Esophagus mucosa (tissue), 1 donor: ENCODE measurements at regions not wholly inside any gene's neighbourhood (a gene's known extent, or its start where the extent isn't known, plus 50 kb on each side); places are given as distances from the start of the nearest gene placed in this dataset.
"Not testable (repeated sequence)": the region's sequence is repeated elsewhere in the genome, so short reads cannot be mapped to it uniquely, and the experiment has no call there.

Experiments used
- ATAC-seq: fragments of 200-7000 bp; cut with Tn5 transposase; one replicate; pipeline ENCODE4 v1.9.1; 2020
- donor health status: DM: yes; HTN: yes; CAD: no.

DNA sequence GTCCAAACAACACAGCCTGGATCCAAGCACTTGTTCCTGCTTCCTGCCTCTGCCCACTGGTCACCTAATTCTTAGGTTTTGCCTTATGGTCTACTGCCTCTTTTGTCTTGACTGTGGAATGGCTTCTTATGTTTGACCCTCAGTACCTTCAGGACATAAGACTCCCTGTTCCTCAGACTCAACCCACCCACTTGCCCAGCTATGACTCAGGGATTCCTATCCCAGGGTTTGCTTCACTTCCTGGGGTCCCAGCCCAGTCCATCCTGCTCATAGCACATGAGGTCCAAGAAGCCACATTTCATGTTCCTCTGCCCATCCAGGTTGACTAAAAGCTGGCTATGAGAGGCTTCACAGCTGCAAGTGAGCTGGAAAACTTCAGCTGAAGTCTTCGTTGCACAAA is 320.9 kb upstream of the CDH5 start:
- no peak for ATAC-seq

DNA sequence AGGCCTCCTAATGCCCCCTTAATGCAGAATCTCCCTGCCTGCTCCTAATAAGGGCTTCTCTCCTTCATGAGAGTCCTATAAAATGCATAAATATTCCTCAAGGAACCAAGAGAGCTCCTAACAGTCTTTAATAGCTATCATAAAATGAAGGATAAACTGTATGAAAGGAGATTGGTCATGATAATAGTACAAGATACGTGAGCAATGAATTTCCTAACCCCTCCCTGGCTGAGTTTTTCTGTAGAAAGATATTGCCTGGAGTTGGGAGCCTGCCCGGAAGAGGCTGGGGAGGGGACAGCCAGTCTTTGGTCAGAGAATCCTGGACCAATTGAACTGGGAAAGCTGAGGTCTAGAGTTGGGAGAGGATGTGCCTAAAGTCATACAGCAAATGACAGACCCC is 321.9 kb upstream of the CDH5 start:
- no peak for ATAC-seq

DNA sequence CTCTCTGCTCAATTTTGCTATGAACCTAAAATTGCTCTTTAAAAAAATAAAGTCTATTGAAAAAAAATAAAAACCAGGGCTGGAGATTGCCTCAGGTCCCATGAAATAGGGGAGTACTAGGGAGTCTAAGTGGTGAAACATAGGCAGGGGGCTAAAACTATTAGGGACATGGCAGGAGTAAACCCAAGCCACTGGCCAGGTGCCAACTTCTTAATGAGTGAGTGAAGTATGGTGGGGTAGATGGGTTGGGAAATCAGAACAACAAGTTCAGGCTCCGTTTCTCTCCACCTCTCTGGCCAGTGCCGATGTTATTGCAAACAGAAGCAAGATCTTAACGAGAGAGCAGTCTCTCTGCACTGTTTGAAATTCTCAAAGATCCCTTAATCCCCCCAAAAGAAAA is 322.4 kb upstream of the CDH5 start:
- no peak for ATAC-seq

DNA sequence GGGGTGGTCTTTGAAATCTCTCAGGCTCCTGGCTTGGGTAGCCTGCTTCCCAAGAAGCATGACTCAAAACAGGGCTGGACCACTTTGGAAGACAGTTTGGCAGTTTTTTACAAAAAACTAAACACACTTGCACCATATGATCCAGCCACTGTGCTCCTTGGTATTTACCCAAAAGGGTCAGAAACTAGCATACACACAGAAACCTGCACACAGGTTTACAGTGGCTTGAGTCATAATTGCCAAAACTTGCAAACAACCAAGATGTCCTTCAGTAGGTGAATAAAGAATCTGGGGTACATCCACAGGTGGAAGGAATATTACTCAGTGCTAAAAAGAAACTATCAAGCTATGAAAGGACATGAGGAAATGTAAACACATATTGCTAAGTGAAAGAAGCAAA is 323.2 kb upstream of the CDH5 start:
- ATAC-seq: no peak

DNA sequence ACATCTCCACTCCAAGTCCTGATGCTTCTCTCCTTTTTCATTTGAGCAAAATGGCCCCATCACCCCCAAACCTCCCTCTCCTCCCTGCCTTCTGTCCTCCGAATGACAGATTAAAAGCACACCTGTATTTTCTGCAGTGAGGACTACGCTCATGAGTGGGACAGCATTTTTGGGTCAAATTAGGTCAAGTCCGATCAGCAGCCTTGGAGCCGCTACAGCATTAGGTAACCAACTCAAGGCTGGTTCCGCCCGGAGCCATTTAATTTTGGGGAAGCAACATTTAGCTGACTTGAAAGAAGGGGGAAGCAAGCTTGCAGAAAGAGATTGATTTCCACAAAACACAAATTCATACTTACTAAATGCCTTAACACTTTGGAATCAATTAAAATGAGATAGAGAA is 324.1 kb upstream of the CDH5 start:
- no peak for ATAC-seq

DNA sequence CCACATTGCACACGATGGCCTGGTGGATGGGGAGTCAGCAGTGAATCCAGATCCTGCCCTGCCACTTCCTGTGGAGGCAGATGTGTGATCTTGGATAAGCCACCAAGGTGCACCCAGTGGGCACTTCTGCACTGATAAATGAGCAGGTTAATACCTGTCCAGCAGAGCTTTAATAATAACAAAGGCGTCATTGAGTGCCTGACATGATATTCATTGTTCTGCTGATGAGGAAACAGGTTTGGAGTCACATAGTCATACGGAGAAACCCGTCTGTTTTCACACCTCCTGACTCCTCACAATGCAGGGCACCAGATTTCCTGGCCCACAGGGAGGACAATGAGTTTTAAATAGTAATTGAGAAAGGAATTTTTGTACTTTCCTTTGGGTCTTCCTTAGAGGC is 324.6 kb upstream of the CDH5 start:
- ATAC-seq: peak; percentile 89

DNA sequence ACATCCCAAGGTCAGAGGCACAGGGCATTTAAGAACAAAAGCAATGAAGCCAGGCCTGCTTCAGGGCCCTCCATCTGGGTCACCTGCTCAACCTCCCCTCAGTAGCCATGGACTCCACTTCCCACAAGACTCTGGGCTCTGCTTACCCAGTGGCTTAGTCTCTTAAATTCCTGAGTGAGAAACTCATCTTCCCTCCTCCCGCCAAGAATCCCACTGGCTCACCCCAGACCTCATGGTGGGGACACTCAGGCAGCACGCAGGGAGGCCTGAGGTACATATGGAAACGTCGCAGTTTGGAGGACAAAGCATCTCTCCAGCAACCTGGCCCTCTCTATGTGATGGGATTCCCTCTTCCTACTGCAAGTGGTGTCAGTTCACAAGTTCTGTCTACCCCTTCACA is 326.7 kb upstream of the CDH5 start:
- no peak for ATAC-seq

DNA sequence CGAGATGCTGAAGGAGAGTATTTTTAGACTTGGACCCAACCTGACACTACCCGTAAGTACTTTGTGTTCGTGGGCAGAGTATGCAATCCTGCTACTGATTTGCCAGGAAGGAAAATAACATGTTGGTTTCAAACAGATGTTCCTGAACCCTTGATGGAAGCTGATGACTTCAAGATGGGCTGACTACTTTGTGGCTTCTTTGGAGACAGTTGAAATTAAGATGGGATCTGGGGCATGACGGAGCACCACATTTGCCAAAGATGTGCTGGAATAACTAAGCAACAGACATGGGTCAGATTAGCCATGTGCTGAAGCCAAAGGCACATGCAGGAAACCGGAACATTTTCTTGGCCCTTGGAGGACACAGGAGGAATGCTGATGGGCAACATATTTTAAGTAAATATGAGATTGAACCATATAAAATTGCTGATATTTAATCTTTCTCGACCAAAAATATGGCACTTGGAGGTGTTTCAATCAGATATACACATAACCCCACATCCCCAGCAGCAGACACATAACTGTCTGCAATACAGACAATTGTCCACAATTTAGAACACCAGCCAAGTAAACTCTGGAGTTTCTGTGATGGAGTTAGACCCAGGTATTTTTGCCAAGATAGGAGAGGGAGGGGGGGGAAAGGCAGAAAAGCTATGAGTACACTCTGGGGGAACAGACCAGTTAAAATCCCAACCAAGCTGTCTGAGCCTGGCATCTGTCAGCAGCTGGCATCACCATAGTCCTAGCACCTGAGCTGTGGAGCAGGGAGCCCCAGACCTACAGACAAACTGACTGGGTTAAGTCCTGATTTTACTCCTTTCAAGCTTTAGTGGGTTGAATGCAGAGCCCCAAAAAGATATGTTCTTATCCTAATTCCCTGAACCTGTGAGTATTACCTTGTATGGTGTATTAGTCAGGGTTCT is 329.4 kb upstream of the CDH5 start:
- no peak for ATAC-seq

DNA sequence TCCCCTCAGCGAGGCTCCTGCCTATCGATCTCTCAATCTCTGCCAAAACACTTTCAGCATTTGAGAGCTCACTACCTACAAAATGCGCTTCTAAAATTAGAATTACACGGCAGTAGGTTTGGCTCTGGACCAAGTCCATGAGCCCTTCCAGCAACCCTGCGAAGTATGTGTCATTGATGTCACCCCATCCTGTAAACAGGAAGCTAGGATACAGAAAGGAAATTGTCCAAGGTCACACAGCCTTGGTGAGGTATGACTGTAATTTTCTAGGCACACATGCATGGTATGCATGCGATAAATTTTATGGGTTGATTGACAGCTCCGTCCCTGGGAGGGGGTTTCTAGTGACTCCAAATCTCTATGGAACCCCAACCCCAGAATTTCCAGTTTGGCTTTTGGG is 330.3 kb upstream of the CDH5 start:
- ATAC-seq: no peak

DNA sequence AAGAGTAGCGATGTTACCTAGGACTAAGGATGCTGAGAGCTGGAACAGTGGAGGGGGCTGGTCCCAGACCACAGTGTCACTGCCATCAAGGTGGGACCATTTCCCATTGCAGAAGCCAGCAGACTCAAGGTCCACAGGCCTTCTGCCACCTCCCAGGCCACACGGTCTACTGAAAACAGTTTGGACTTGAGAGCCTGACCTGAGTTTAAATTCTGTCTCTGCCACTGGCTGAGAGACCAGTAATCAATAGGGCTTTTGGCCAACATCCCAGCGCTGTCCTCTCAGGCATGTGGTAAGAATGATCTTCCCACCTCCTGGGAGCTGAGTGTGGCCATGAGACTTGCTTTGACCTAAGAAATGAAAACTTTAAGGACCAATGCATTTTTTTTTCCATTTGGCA is 331.4 kb upstream of the CDH5 start:
- no peak for ATAC-seq

DNA sequence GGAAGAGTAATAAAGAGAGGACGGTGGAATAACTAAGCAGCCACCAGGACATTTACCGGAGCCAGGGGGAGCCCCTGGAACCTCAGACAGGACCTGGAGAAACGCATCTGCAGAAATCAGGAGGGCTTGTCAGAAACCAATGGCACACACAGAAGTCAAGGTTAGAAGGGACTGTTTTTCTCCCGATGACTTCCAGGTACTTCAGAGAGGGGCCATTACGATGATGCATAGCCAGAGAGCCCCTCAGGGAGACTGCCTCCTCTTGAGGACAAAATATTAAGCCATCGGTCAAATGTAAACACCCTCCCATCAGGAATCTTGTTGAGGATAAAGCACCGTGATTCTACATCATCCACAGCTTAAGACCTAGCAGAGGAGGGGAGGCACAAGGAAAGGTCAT is 333.6 kb upstream of the CDH5 start:
- no peak for ATAC-seq

DNA sequence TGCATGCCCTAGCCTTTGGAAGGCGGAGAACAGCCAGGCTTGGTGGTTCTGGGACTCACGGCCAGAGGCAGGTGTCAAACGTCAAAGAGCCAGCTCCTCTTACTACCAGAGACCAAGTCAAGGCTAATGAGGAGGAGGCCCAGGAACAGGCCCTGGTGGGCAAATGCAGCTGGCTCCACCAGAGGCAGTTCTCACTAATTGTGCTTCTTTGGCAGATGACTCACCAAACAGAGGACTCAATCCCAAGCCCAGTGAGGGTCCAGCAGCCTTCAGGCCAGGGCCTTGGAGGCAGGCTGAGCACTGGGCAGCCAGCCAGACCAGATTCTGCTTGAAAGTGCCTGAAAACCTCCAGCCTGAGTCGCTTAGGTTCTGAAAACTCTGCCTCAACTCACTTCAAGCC is 336.5 kb upstream of the CDH5 start:
- ATAC-seq: no peak

DNA sequence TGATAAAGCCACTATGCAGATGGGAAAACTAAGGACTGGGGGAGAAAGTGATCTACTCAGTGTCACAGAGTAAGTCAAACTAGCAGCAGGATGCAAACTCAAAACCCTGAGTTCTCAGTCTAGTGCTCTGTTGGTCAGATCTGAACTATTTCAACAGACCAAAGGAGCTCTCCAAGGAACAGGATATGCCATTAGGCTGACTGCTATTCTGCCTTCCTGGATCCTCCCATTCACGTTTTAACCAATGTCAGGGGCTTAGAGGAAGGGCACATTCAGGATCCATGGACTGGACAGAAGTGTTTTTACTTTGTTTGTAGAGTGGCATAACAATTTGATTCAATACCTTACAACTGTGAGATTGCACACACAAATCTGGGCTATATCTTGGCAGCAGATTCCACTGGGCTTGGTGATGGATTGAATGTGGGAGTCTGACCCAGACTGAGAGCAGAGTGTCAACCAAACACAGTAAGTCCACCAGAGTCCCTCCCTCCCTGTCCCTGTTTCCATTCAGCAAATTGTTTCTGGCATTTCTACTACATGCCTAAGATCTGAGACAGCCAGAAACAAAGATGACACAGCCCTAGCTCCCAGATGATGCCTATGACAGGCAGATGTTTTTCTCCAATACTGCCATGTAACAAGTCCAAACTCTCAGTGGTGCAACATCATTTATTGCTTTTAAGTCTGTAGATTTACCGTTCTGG is 337.8 kb upstream of the CDH5 start:
- ATAC-seq: no peak

DNA sequence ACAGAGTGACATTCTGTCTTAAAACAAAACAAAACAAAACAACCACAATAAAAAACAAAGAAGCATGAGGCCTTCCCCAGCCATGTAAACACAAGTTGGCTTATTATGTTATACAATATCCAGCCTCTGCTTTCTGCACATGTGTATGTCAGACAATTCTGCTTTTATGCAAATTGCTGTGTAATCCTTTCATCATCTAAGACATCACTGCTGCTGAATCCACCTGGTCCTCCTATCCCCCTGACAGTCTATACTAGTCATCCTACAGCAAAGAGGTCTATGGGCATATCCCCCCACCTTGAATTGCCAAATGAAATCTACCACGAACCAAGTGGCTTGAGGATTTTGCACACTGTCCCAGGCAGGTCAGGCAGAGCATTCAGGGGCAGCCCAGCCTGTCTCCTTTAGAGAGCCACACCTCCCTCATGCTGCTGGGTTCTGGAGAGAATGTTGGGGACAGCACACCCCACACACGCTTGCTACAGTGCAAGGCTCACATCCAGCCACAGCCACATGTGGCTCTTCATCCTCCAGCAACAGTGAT is 339.6 kb upstream of the CDH5 start:
- ATAC-seq: no peak

DNA sequence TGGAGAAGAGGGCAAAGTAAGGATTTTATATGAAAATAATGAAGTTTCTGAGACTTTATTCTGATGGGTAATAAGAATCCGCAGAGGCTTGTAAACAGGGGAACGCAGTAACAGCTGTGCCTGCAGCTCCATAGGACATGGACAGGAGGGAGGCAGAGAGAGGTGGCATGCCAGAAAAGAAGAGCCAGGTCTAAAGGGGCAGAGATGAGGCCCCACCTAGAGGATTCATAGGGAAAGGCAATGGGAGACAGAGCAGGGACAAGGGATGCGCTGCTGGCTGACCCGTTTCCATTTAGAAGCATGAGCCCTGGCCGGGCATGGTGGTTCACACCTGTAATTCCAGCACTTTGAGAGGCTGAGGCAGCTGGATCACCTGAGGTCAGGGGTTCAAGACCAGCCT is 340.3 kb upstream of the CDH5 start:
- peak; percentile 42 for ATAC-seq

DNA sequence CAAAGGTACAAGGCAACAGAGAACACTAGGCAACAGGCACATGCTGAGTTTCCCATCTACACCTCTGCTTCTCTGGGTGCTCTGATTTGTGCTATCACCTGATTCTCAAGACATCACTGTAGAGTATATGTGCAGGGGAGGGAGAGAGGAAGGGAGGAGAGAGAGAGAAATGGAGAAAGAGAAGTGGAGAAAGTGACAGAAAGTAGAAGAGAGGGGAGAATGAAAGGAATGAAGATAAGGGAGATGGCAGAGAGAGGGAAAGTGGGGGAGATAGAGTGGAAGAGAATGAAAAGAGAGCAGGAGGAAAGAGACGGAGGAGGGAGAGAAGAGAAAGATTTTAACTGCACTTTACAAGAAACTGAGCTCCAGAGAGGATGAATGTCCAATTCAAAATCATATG is 340.7 kb upstream of the CDH5 start:
- ATAC-seq: no peak

DNA sequence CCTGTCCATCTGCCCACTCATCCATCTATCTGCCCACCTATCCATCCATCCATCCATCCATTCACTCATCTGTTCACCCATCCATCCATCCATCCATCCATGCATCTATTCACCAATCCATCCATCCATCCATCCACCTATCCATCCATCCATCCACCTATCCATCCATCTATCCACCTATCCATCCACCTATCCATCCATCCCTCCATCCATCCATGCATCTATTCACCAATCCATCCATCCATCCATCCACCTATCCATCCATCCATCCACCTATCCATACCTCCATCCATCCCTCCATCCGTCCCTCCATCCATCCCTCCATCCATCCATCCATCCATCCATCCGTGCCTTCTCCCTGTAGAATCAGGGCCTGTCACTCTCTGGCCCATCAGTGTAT is 341.9 kb upstream of the CDH5 start:
- not testable (repeated sequence) for ATAC-seq

DNA sequence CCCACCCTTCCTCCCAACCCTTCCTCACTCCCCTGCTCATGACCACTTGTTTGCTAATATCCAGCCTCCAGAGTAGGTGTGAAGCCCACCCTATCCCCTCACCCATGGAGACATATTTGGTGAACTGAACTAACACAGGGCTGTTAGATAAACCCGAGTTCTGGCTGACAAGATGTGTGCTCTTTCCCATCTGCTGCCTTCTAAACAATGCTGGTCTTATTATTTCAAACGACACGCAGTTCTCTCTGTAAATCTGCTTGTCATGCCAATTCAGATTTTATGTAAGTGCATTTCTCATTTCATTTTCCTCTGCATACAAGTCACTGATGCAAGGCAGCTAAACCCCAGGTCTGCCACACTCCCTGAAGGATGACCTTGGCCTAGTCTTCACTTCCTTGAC is 343.0 kb upstream of the CDH5 start:
- no peak for ATAC-seq

DNA sequence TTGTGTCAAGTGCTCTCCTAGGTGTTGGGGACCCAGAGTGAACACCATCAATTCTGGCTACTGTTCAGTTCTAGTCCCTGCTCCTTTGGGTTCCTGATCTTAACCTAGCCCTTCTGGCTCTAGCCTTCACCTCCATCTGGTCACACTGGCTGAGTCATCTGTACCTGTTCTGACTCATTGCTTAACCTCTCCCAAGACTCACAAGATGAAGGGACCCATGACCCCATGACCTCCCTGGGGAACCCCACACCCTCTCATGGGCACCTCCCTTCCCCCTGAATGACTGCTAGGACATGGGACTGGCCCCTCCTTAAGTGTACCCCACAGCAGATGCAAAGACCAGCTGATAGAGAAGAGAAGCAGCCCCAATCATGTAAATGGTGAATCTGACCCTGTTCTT is 345.8 kb upstream of the CDH5 start:
- ATAC-seq: peak; percentile 93

DNA sequence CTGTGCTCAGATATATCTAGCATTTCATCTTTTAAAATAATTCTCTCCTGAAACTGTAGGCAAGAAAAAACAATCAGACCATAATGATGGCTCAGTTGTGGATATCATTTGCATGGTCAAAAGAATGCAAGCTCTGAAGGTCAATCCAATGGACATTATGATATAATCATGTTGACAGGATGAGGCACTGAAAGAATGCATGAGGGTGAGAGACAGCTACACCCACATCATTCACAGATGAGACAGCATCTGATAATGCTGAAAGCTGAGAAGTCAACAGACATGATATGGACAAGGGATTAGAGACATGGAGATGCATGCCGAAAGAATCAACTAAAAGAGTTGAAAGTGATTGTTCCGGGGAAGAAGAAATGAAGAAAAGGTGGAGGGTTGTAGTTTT is 346.4 kb upstream of the CDH5 start:
- ATAC-seq: no peak

DNA sequence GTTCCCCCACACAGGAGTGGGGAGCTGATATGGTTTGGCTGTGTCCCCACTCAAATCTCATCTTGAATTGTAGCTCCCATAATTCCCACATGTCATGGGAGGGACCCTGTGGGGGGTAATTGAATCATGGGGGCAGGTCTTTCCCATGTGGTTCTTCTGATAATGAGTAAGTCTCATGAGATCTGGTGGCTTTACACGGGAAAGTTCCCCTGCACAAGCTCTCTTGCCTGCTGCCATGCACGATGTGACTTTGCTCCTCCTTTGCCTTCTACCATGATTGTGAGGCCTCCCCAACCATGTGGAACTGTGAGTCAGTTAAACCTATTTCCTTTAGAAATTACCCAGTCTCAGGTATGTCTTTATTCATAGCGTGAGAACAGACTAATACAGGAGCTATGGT is 347.0 kb upstream of the CDH5 start:
- not testable (repeated sequence) for ATAC-seq

DNA sequence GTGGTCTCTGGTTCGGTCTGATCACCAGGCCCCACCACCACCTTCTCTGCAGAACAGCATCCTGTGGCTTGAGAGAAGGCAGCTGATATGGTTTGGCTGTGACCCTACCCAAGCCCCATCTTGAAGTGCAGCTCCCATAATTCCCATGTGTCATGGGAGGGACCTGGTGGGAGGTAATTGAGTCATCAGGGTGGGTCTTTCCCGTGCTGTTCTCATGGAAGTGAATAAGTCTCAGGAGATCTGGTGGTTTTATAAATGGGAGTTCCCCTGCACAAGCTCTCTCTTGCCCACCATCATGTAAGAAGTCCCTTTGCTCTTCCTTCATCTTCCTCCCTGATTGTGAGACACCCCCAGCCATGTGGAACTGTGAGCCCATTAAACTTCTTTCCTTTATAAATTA is 352.3 kb upstream of the CDH5 start:
- no peak for ATAC-seq

DNA sequence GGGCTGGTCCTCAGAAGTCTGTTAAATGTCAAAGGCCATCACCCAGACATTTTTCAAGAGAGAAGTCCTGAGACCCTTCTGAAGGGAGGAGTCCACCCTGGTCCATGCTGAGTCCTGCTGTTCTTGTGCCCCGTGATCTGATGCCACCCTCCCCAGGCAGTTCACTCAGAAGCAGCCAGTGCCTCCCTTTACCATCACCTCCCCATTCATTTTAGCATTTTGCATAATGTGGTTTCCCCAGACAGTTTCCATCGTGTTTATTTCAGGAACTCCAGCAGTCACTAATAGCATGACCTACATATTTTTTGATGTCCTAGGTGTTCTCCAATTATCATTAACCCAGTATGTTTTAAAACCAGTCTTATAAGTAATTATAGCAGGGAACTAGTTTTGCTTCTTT is 353.0 kb upstream of the CDH5 start:
- no peak for ATAC-seq

DNA sequence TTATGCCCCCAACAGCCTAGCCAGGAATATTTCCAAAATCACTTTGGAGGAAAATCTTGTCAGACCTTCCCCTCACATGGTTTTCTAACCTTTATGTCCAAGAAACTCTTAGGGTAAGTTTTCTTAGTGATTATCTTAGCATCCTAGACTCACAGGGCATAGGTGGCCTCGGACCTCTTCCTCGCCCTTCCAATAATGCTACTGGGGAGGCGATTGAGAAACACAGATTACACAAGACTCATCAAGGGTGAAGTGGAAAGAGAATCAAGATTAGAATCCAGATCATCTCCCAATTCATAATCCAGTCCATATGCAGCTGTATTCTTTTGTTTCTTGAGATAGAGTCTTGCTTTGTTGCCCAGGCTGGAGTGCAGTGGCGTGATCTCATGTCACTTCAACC is 358.4 kb upstream of the CDH5 start:
- ATAC-seq: no peak
